HEK293T (cell line): ENCODE measurements at regions not wholly inside any gene's neighbourhood (a gene's known extent, or its start where the extent isn't known, plus 50 kb on each side); places are given as distances from the start of the nearest gene placed in this dataset.

Source experiments
- CTBP1 ChIP-seq: fragments of 450-650 bp; IDR thresholded peaks from 2 replicates; pipeline ENCODE4 v1.6.1; 2016; ENCODE audit warnings: borderline replicate concordance
- ELF4 ChIP-seq: fragments of 450-650 bp; IDR thresholded peaks from 2 replicates; pipeline ENCODE4 v1.6.1; 2017; ENCODE audit warnings: antibody characterized with exemption
- FOXK2 ChIP-seq: fragments of 450-650 bp; IDR thresholded peaks from 2 replicates; pipeline ENCODE4 v1.6.1; 2016; ENCODE audit warnings: mild to moderate bottlenecking
- FOXM1 ChIP-seq: fragments of 450-650 bp; IDR thresholded peaks from 2 replicates; pipeline ENCODE4 v1.6.1; 2017; ENCODE audit warnings: mild to moderate bottlenecking, borderline replicate concordance
- SP1 ChIP-seq: fragments of 450-650 bp; IDR thresholded peaks from 2 replicates; pipeline ENCODE4 v1.6.1; 2017
- SUZ12 ChIP-seq: fragments of 450-650 bp; IDR thresholded peaks from 2 replicates; pipeline ENCODE4 v1.6.1; 2016; ENCODE audit warnings: mild to moderate bottlenecking
- ZNF384 ChIP-seq: fragments of 450-650 bp; IDR thresholded peaks from 2 replicates; pipeline ENCODE4 v1.6.1; 2016

- TF ChIP-seq SP1 (no peak), FOXM1 (no peak), FOXK2 (no peak), ELF4 (no peak), SUZ12 (no peak), CTBP1 (no peak), ZNF384 (no peak)
Observed at GRCh38 chr13:100880166-100880565, 205.6 kb upstream of the TMTC4 start.
